Cardiac fibroblast (primary cell): ENCODE measurements at regions not wholly inside any gene's neighbourhood (a gene's known extent, or its start where the extent isn't known, plus 50 kb on each side); places are given as distances from the start of the nearest gene placed in this dataset.
A peak's percentile ranks its signal among the peaks of the same experiment; 100 is the strongest.

Source experiments
- DNase-seq, 2 donors: peaks; one replicate each; pipeline versions ENCODE4 v3.0.0 to v3.0.0-alpha.2; 2010; ENCODE audit warnings: low read depth in 2 of 2
- H3K4me3 ChIP-seq, 2 donors: replicated peaks in 1 of 2; 1 replicate in 1 of 2; 2 replicates in 1 of 2; pipeline ENCODE4 v1.5.1; 2011; ENCODE audit warnings: low read depth in 2 of 2, low read length in 2 of 2, mild to moderate bottlenecking in 2 of 2, moderate library complexity in 1 of 2
- CTCF ChIP-seq: IDR thresholded peaks from one replicate; pipeline ENCODE4 v1.5.1; 2011; ENCODE audit warnings: low read depth, mild to moderate bottlenecking, low read length, inconsistent platforms

- TF ChIP-seq CTCF, result no peak
- H3K4me3 ChIP-seq, result peak overlapping the region in 1 of 2 donors; percentile 16
- DNase-seq, result peak in 1 of 2 donors; percentile 4
These were observed 71.9 kb downstream of the FOXL3 start for GRCh38 chr7:361680-362401.

- peak overlapping the region in 1 of 2 donors; percentile 16 for H3K4me3 ChIP-seq
- peak; percentile 26 to 57 for DNase-seq
- TF ChIP-seq CTCF, result no peak
These were observed 72.6 kb downstream of the FOXL3 start for GRCh38 chr7:362402-363096.

GRCh38 chr7:363626-364025 lies 73.7 kb downstream of the FOXL3 start:
- DNase-seq, result no peak
- no peak overlapping the region for H3K4me3 ChIP-seq

GRCh38 chr7:364536-364935 lies 74.6 kb downstream of the FOXL3 start:
- H3K4me3 ChIP-seq, result no peak overlapping the region
- no peak for DNase-seq
- no peak for TF ChIP-seq CTCF

More at GRCh38 chr7:363626-364025, 73.7 kb downstream of the FOXL3 start:
- TF ChIP-seq CTCF, result no peak

- no peak for DNase-seq
- no peak overlapping the region for H3K4me3 ChIP-seq
- TF ChIP-seq CTCF, result no peak
These were observed 75.6 kb downstream of the FOXL3 start for GRCh38 chr7:365593-365992.

- no peak for TF ChIP-seq CTCF
- DNase-seq, result peak; percentile 12 to 24
- no peak overlapping the region for H3K4me3 ChIP-seq
These were observed 76.3 kb downstream of the FOXL3 start for GRCh38 chr7:366161-366803.
